ENCODE measurements at regions not wholly inside any gene's neighbourhood (a gene's known extent, or its start where the extent isn't known, plus 50 kb on each side); places are given as distances from the start of the nearest gene placed in this dataset.

GRCh38 chr10:83250396-83250795, 888.9 kb upstream of the GHITM start:
- no peak overlapping the region for H3K9ac ChIP-seq (ENCODE audit: low read length)
- no peak overlapping the region for H3K4me3 ChIP-seq (ENCODE audit: low read length)
- DNase-seq (ENCODE audit: low read depth), result no peak
- peaks cover 6% of the 10 kb centered on the region for H3K4me1 ChIP-seq (ENCODE audit: control insufficient read depth, insufficient read depth, low read length)
- H3K9me3 ChIP-seq (ENCODE audit: control insufficient read depth, low read length), result peaks cover 20% of the 10 kb centered on the region
- H3K27me3 ChIP-seq (replicated peaks; ENCODE audit: control insufficient read depth, insufficient read depth, low read length), result no peaks in the 10 kb centered on the region
- H3K36me3 ChIP-seq (ENCODE audit: control insufficient read depth, insufficient read depth, low read length, severe bottlenecking), result no peaks in the 10 kb centered on the region

GRCh38 chr10:83252169-83252568, 887.1 kb upstream of the GHITM start:
- Histone ChIP-seq H3K4me1 (ENCODE audit: control insufficient read depth, insufficient read depth, low read length) (peaks cover 6% of the 10 kb centered on the region), H3K4me3 (ENCODE audit: low read length) (no peak overlapping the region), H3K36me3 (ENCODE audit: control insufficient read depth, insufficient read depth, low read length, severe bottlenecking) (no peaks in the 10 kb centered on the region), H3K9ac (ENCODE audit: low read length) (no peak overlapping the region), H3K27me3 (replicated peaks; ENCODE audit: control insufficient read depth, insufficient read depth, low read length) (no peaks in the 10 kb centered on the region), H3K9me3 (ENCODE audit: control insufficient read depth, low read length) (peaks cover 20% of the 10 kb centered on the region)
- DNase-seq (ENCODE audit: low read depth), result no peak

- H3K27me3 ChIP-seq (replicated peaks; ENCODE audit: control insufficient read depth, insufficient read depth, low read length), result no peaks in the 10 kb centered on the region
- DNase-seq (ENCODE audit: low read depth), result no peak
- no peak overlapping the region for H3K9ac ChIP-seq (ENCODE audit: low read length)
- H3K4me1 ChIP-seq (ENCODE audit: control insufficient read depth, insufficient read depth, low read length), result peaks cover 4% of the 10 kb centered on the region
- H3K9me3 ChIP-seq (ENCODE audit: control insufficient read depth, low read length), result peaks cover 20% of the 10 kb centered on the region
- H3K36me3 ChIP-seq (ENCODE audit: control insufficient read depth, insufficient read depth, low read length, severe bottlenecking), result no peaks in the 10 kb centered on the region
- peak overlapping the region; percentile 16 for H3K4me3 ChIP-seq (ENCODE audit: low read length)
Observed at GRCh38 chr10:83252596-83252995, 886.7 kb upstream of the GHITM start.

- Histone ChIP-seq H3K9ac (ENCODE audit: low read length) (no peak overlapping the region), H3K27me3 (replicated peaks; ENCODE audit: control insufficient read depth, insufficient read depth, low read length) (no peaks in the 10 kb centered on the region), H3K4me3 (ENCODE audit: low read length) (peak overlapping the region; percentile 20), H3K36me3 (ENCODE audit: control insufficient read depth, insufficient read depth, low read length, severe bottlenecking) (no peaks in the 10 kb centered on the region), H3K4me1 (ENCODE audit: control insufficient read depth, insufficient read depth, low read length) (no peaks in the 10 kb centered on the region), H3K9me3 (ENCODE audit: control insufficient read depth, low read length) (peaks cover 20% of the 10 kb centered on the region)
- no peak for DNase-seq (ENCODE audit: low read depth)
Observed at GRCh38 chr10:83253011-83253671, 886.2 kb upstream of the GHITM start.

GRCh38 chr10:83254698-83255097, 884.6 kb upstream of the GHITM start:
- H3K4me1 ChIP-seq (ENCODE audit: control insufficient read depth, insufficient read depth, low read length), result no peaks in the 10 kb centered on the region
- H3K9ac ChIP-seq (ENCODE audit: low read length), result no peak overlapping the region
- DNase-seq (ENCODE audit: low read depth), result no peak
- H3K4me3 ChIP-seq (ENCODE audit: low read length), result no peak overlapping the region
- no peaks in the 10 kb centered on the region for H3K27me3 ChIP-seq (replicated peaks; ENCODE audit: control insufficient read depth, insufficient read depth, low read length)
- H3K36me3 ChIP-seq (ENCODE audit: control insufficient read depth, insufficient read depth, low read length, severe bottlenecking), result no peaks in the 10 kb centered on the region
- peaks cover 20% of the 10 kb centered on the region for H3K9me3 ChIP-seq (ENCODE audit: control insufficient read depth, low read length)

GRCh38 chr10:83262434-83262833, 876.9 kb upstream of the GHITM start:
- no peak for DNase-seq (ENCODE audit: low read depth)
- Histone ChIP-seq H3K9ac (ENCODE audit: low read length) (no peak overlapping the region), H3K9me3 (ENCODE audit: control insufficient read depth, low read length) (peaks cover 5% of the 10 kb centered on the region), H3K4me1 (ENCODE audit: control insufficient read depth, insufficient read depth, low read length) (no peaks in the 10 kb centered on the region), H3K27me3 (replicated peaks; ENCODE audit: control insufficient read depth, insufficient read depth, low read length) (no peaks in the 10 kb centered on the region), H3K36me3 (ENCODE audit: control insufficient read depth, insufficient read depth, low read length, severe bottlenecking) (no peaks in the 10 kb centered on the region), H3K4me3 (ENCODE audit: low read length) (no peak overlapping the region)

- Histone ChIP-seq H3K36me3 (ENCODE audit: control insufficient read depth, insufficient read depth, low read length, severe bottlenecking) (no peaks in the 10 kb centered on the region), H3K9ac (ENCODE audit: low read length) (peak overlapping the region; percentile 34), H3K27me3 (replicated peaks; ENCODE audit: control insufficient read depth, insufficient read depth, low read length) (no peaks in the 10 kb centered on the region), H3K4me1 (ENCODE audit: control insufficient read depth, insufficient read depth, low read length) (peaks cover 21% of the 10 kb centered on the region), H3K4me3 (ENCODE audit: low read length) (no peak overlapping the region), H3K9me3 (ENCODE audit: control insufficient read depth, low read length) (no peaks in the 10 kb centered on the region)
- DNase-seq (ENCODE audit: low read depth), result peak; percentile 50
Observed at GRCh38 chr10:83272666-83273434, 866.5 kb upstream of the GHITM start.

- Histone ChIP-seq H3K4me3 (ENCODE audit: low read length) (peak overlapping the region; percentile 19), H3K9ac (ENCODE audit: low read length) (peak overlapping the region; percentile 34), H3K4me1 (ENCODE audit: control insufficient read depth, insufficient read depth, low read length) (peaks cover 21% of the 10 kb centered on the region), H3K27me3 (replicated peaks; ENCODE audit: control insufficient read depth, insufficient read depth, low read length) (no peaks in the 10 kb centered on the region), H3K36me3 (ENCODE audit: control insufficient read depth, insufficient read depth, low read length, severe bottlenecking) (no peaks in the 10 kb centered on the region), H3K9me3 (ENCODE audit: control insufficient read depth, low read length) (no peaks in the 10 kb centered on the region)
- DNase-seq (ENCODE audit: low read depth), result peak; percentile 35
Observed at GRCh38 chr10:83274088-83274487, 865.2 kb upstream of the GHITM start.

- no peak for DNase-seq (ENCODE audit: low read depth)
- H3K36me3 ChIP-seq (ENCODE audit: control insufficient read depth, insufficient read depth, low read length, severe bottlenecking), result no peaks in the 10 kb centered on the region
- H3K9me3 ChIP-seq (ENCODE audit: control insufficient read depth, low read length), result no peaks in the 10 kb centered on the region
- H3K27me3 ChIP-seq (replicated peaks; ENCODE audit: control insufficient read depth, insufficient read depth, low read length), result no peaks in the 10 kb centered on the region
- no peak overlapping the region for H3K9ac ChIP-seq (ENCODE audit: low read length)
- peaks cover 21% of the 10 kb centered on the region for H3K4me1 ChIP-seq (ENCODE audit: control insufficient read depth, insufficient read depth, low read length)
- no peak overlapping the region for H3K4me3 ChIP-seq (ENCODE audit: low read length)
Observed at GRCh38 chr10:83276971-83277370, 862.3 kb upstream of the GHITM start.

- no peaks in the 10 kb centered on the region for H3K27me3 ChIP-seq (replicated peaks; ENCODE audit: control insufficient read depth, insufficient read depth, low read length)
- no peak overlapping the region for H3K4me3 ChIP-seq (ENCODE audit: low read length)
- peaks cover 6% of the 10 kb centered on the region for H3K9me3 ChIP-seq (ENCODE audit: control insufficient read depth, low read length)
Observed at GRCh38 chr10:83283151-83283550, 856.2 kb upstream of the GHITM start.

GRCh38 chr10:83287374-83287773, 851.9 kb upstream of the GHITM start:
- DNase-seq (ENCODE audit: low read depth), result no peak
- no peak overlapping the region for H3K4me3 ChIP-seq (ENCODE audit: low read length)
- H3K27me3 ChIP-seq (replicated peaks; ENCODE audit: control insufficient read depth, insufficient read depth, low read length), result no peaks in the 10 kb centered on the region
- H3K9ac ChIP-seq (ENCODE audit: low read length), result no peak overlapping the region
- H3K4me1 ChIP-seq (ENCODE audit: control insufficient read depth, insufficient read depth, low read length), result no peaks in the 10 kb centered on the region
- H3K9me3 ChIP-seq (ENCODE audit: control insufficient read depth, low read length), result peaks cover 6% of the 10 kb centered on the region
- H3K36me3 ChIP-seq (ENCODE audit: control insufficient read depth, insufficient read depth, low read length, severe bottlenecking), result no peaks in the 10 kb centered on the region

More at GRCh38 chr10:83283151-83283550, 856.2 kb upstream of the GHITM start:
- Histone ChIP-seq H3K4me1 (ENCODE audit: control insufficient read depth, insufficient read depth, low read length) (no peaks in the 10 kb centered on the region), H3K9ac (ENCODE audit: low read length) (no peak overlapping the region), H3K36me3 (ENCODE audit: control insufficient read depth, insufficient read depth, low read length, severe bottlenecking) (no peaks in the 10 kb centered on the region)
- DNase-seq (ENCODE audit: low read depth), result no peak
